ENCODE measurements at regions not wholly inside any gene's neighbourhood (a gene's known extent, or its start where the extent isn't known, plus 50 kb on each side); places are given as distances from the start of the nearest gene placed in this dataset.

GRCh38 chr2:59886759-59887158 is 666.7 kb downstream of the BCL11A start:
- DNase-seq (ENCODE audit: insufficient read length, low spot score) = no peak

GRCh38 chr2:59885541-59885940 is 667.9 kb downstream of the BCL11A start:
- no peak for FAIRE-seq
- DNase-seq (ENCODE audit: insufficient read length, low spot score) = no peak
- no peak for TF ChIP-seq CTCF (IDR thresholded peaks at IDR 0.05; ENCODE audit: insufficient read depth, missing control alignments)

More at GRCh38 chr2:59886759-59887158, 666.7 kb downstream of the BCL11A start:
- no peak for FAIRE-seq
- TF ChIP-seq CTCF (IDR thresholded peaks at IDR 0.05; ENCODE audit: insufficient read depth, missing control alignments) = no peak

- DNase-seq (ENCODE audit: insufficient read length, low spot score) (no peak), FAIRE-seq (no peak)
- no peak for TF ChIP-seq CTCF (IDR thresholded peaks at IDR 0.05; ENCODE audit: insufficient read depth, missing control alignments)
Observed at GRCh38 chr2:59884166-59884565, 669.3 kb downstream of the BCL11A start.

- DNase-seq (ENCODE audit: insufficient read length, low spot score) (no peak), FAIRE-seq (no peak)
- no peak for TF ChIP-seq CTCF (IDR thresholded peaks at IDR 0.05; ENCODE audit: insufficient read depth, missing control alignments)
Observed at GRCh38 chr2:59882822-59883221, 670.6 kb downstream of the BCL11A start.

GRCh38 chr2:59882279-59882678 is 671.2 kb downstream of the BCL11A start:
- TF ChIP-seq CTCF (IDR thresholded peaks at IDR 0.05; ENCODE audit: insufficient read depth, missing control alignments) = no peak
- FAIRE-seq = no peak

GRCh38 chr2:59881218-59881617 is 672.2 kb downstream of the BCL11A start:
- no peak for FAIRE-seq
- no peak for DNase-seq (ENCODE audit: insufficient read length, low spot score)
- TF ChIP-seq CTCF (IDR thresholded peaks at IDR 0.05; ENCODE audit: insufficient read depth, missing control alignments) = no peak

More at GRCh38 chr2:59882279-59882678, 671.2 kb downstream of the BCL11A start:
- DNase-seq (ENCODE audit: insufficient read length, low spot score) = no peak

- FAIRE-seq (no peak), DNase-seq (ENCODE audit: insufficient read length, low spot score) (no peak)
- TF ChIP-seq CTCF (IDR thresholded peaks at IDR 0.05; ENCODE audit: insufficient read depth, missing control alignments) = no peak
Observed at GRCh38 chr2:59879700-59880131, 673.7 kb downstream of the BCL11A start.
